HFF-Myc (cell line): ENCODE measurements at regions not wholly inside any gene's neighbourhood (a gene's known extent, or its start where the extent isn't known, plus 50 kb on each side); places are given as distances from the start of the nearest gene placed in this dataset.

Experiments
- DNase-seq: peaks from one replicate; pipeline ENCODE4 v3.0.0-alpha.2; 2011; ENCODE audit warnings: low read depth; ENCODE audit errors: extremely low read depth
- H3K4me3 ChIP-seq: replicated peaks from 2 replicates; pipeline ENCODE4 v1.5.1; 2011; ENCODE audit warnings: low read depth, mild to moderate bottlenecking, control low read depth, low read length
- CTCF ChIP-seq: IDR thresholded peaks from 2 replicates; pipeline ENCODE4 v1.5.1; 2012; ENCODE audit warnings: mild to moderate bottlenecking, low read depth, low read length, control low read depth; ENCODE audit errors: missing control alignments

GRCh38 chr2:66889632-66889882 lies 454.6 kb downstream of the MEIS1 start:
- DNase-seq = no peak
- TF ChIP-seq CTCF = no peak

GRCh38 chr2:66890166-66890742 lies 455.3 kb downstream of the MEIS1 start:
- no peak for TF ChIP-seq CTCF
- H3K4me3 ChIP-seq = no peak overlapping the region
- no peak for DNase-seq

More at GRCh38 chr2:66889632-66889882, 454.6 kb downstream of the MEIS1 start:
- H3K4me3 ChIP-seq = no peak overlapping the region

GRCh38 chr2:66895206-66895605 lies 460.3 kb downstream of the MEIS1 start:
- H3K4me3 ChIP-seq = no peak overlapping the region
- DNase-seq = no peak
- no peak for TF ChIP-seq CTCF

- DNase-seq = no peak
- H3K4me3 ChIP-seq = no peak overlapping the region
- TF ChIP-seq CTCF = no peak
Observed at GRCh38 chr2:66896131-66896530, 461.2 kb downstream of the MEIS1 start.

GRCh38 chr2:66897181-66897580 lies 462.3 kb downstream of the MEIS1 start:
- no peak for TF ChIP-seq CTCF
- no peak for DNase-seq
- no peak overlapping the region for H3K4me3 ChIP-seq

- DNase-seq = no peak
- H3K4me3 ChIP-seq = no peak overlapping the region
- TF ChIP-seq CTCF = no peak
Observed at GRCh38 chr2:66897691-66898150, 462.8 kb downstream of the MEIS1 start.

- no peak for TF ChIP-seq CTCF
Observed at GRCh38 chr2:66899109-66899508, 464.2 kb downstream of the MEIS1 start.

More at GRCh38 chr2:66899109-66899508, 464.2 kb downstream of the MEIS1 start:
- DNase-seq = no peak
- no peak overlapping the region for H3K4me3 ChIP-seq
